ENCODE measurements at regions not wholly inside any gene's neighbourhood (a gene's known extent, or its start where the extent isn't known, plus 50 kb on each side); places are given as distances from the start of the nearest gene placed in this dataset.

DNA sequence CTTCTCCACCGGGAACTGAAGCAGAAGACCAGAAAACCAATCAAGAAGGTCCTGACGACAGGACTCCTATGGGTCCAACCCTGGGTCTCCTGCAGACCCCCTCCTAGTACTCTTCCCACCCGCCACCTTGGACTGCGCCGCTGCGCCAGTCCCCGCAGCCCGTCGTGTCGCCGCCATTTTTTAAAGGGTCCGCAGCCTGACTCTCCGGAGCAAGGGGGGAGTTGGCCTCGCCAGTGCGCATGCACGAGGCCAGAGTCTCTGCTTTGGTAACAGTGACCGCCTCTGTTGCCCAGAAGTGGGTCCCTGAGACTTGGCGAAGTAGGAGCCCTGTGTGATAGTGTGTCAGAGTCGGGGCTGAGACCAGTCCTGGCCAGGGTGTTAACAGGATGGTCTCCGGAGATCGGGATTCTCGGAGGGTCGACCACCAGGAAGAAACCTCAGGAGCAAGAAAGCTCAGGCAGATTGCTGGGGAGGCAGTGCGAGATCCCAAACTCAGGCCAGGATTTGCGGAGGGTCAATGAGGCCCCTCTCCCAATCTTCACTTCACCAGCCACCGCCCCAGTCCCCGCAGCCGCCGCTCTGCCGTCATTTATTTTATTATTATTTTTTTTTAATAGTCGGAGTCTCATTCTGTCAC is 612.5 kb downstream of the KCNJ18 start:
- peaks cover 8% of the 10 kb centered on the region for H3K27me3 Mint-ChIP-seq (ENCODE audit: insufficient read depth, low read depth, poor library complexity)
- Histone ChIP-seq H3K4me1 (ENCODE audit: insufficient read depth) (no peaks in the 10 kb centered on the region), H3K36me3 (ENCODE audit: insufficient read depth) (no peaks in the 10 kb centered on the region), H3K27me3 (ENCODE audit: insufficient read depth) (no peaks in the 10 kb centered on the region), H3K27ac (ENCODE audit: low read depth) (no peak overlapping the region), H4K20me1 (replicated peaks; ENCODE audit: insufficient read depth) (no peaks in the 10 kb centered on the region), H3F3A (replicated peaks; ENCODE audit: low read depth) (no peaks in the 10 kb centered on the region), H3K79me2 (replicated peaks; ENCODE audit: insufficient read depth) (no peaks in the 10 kb centered on the region), H3K4me3 (no peak overlapping the region), H2AFZ (no peak overlapping the region), H3K9me2 (ENCODE audit: insufficient read depth) (no peaks in the 10 kb centered on the region), H3K4me2 (no peak overlapping the region)
- H3K9me3 Mint-ChIP-seq: peaks cover 99% of the 10 kb centered on the region
- no peaks in the 10 kb centered on the region for H3K4me1 Mint-ChIP-seq
- H3K36me3 Mint-ChIP-seq (ENCODE audit: low read depth): peaks cover 53% of the 10 kb centered on the region
- TF ChIP-seq NANOG (IDR thresholded peaks at IDR 0.05; ENCODE audit: borderline replicate concordance): no peak
- TF ChIP-seq, protein P1, sequence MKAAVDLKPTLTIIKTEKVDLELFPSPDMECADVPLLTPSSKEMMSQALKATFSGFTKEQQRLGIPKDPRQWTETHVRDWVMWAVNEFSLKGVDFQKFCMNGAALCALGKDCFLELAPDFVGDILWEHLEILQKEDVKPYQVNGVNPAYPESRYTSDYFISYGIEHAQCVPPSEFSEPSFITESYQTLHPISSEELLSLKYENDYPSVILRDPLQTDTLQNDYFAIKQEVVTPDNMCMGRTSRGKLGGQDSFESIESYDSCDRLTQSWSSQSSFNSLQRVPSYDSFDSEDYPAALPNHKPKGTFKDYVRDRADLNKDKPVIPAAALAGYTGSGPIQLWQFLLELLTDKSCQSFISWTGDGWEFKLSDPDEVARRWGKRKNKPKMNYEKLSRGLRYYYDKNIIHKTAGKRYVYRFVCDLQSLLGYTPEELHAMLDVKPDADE (IDR thresholded peaks at IDR 0.05): no peak
- TF ChIP-seq EZH2 (IDR thresholded peaks at IDR 0.05; ENCODE audit: low read depth, unreplicated experiment): no peak
- no peak for TF ChIP-seq JUNB (IDR thresholded peaks at IDR 0.05; ENCODE audit: unreplicated experiment)
- no peak for TF ChIP-seq POLR2AphosphoS5 (IDR thresholded peaks at IDR 0.05; ENCODE audit: low read depth)
- no peak for TF ChIP-seq EZH2phosphoT487 (IDR thresholded peaks at IDR 0.05; ENCODE audit: unreplicated experiment)
- TF ChIP-seq STAT1 (IDR thresholded peaks at IDR 0.05; ENCODE audit: unreplicated experiment): no peak
- TF ChIP-seq ZNF331 (CRISPR knock-in tag; IDR thresholded peaks at IDR 0.05; ENCODE audit: low read depth): no peak
- no peak for TF ChIP-seq CREB1 (CRISPR knock-in tag; IDR thresholded peaks at IDR 0.05; ENCODE audit: low read depth)
- TF ChIP-seq, protein P2, sequence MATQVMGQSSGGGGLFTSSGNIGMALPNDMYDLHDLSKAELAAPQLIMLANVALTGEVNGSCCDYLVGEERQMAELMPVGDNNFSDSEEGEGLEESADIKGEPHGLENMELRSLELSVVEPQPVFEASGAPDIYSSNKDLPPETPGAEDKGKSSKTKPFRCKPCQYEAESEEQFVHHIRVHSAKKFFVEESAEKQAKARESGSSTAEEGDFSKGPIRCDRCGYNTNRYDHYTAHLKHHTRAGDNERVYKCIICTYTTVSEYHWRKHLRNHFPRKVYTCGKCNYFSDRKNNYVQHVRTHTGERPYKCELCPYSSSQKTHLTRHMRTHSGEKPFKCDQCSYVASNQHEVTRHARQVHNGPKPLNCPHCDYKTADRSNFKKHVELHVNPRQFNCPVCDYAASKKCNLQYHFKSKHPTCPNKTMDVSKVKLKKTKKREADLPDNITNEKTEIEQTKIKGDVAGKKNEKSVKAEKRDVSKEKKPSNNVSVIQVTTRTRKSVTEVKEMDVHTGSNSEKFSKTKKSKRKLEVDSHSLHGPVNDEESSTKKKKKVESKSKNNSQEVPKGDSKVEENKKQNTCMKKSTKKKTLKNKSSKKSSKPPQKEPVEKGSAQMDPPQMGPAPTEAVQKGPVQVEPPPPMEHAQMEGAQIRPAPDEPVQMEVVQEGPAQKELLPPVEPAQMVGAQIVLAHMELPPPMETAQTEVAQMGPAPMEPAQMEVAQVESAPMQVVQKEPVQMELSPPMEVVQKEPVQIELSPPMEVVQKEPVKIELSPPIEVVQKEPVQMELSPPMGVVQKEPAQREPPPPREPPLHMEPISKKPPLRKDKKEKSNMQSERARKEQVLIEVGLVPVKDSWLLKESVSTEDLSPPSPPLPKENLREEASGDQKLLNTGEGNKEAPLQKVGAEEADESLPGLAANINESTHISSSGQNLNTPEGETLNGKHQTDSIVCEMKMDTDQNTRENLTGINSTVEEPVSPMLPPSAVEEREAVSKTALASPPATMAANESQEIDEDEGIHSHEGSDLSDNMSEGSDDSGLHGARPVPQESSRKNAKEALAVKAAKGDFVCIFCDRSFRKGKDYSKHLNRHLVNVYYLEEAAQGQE (IDR thresholded peaks at IDR 0.05; ENCODE audit: unreplicated experiment): no peak
- TF ChIP-seq, protein P3, sequence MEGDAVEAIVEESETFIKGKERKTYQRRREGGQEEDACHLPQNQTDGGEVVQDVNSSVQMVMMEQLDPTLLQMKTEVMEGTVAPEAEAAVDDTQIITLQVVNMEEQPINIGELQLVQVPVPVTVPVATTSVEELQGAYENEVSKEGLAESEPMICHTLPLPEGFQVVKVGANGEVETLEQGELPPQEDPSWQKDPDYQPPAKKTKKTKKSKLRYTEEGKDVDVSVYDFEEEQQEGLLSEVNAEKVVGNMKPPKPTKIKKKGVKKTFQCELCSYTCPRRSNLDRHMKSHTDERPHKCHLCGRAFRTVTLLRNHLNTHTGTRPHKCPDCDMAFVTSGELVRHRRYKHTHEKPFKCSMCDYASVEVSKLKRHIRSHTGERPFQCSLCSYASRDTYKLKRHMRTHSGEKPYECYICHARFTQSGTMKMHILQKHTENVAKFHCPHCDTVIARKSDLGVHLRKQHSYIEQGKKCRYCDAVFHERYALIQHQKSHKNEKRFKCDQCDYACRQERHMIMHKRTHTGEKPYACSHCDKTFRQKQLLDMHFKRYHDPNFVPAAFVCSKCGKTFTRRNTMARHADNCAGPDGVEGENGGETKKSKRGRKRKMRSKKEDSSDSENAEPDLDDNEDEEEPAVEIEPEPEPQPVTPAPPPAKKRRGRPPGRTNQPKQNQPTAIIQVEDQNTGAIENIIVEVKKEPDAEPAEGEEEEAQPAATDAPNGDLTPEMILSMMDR (conservative IDR thresholded peaks at IDR 0.05; ENCODE audit: low read depth in 2 of 2): no peak
- TF ChIP-seq, protein P4, sequence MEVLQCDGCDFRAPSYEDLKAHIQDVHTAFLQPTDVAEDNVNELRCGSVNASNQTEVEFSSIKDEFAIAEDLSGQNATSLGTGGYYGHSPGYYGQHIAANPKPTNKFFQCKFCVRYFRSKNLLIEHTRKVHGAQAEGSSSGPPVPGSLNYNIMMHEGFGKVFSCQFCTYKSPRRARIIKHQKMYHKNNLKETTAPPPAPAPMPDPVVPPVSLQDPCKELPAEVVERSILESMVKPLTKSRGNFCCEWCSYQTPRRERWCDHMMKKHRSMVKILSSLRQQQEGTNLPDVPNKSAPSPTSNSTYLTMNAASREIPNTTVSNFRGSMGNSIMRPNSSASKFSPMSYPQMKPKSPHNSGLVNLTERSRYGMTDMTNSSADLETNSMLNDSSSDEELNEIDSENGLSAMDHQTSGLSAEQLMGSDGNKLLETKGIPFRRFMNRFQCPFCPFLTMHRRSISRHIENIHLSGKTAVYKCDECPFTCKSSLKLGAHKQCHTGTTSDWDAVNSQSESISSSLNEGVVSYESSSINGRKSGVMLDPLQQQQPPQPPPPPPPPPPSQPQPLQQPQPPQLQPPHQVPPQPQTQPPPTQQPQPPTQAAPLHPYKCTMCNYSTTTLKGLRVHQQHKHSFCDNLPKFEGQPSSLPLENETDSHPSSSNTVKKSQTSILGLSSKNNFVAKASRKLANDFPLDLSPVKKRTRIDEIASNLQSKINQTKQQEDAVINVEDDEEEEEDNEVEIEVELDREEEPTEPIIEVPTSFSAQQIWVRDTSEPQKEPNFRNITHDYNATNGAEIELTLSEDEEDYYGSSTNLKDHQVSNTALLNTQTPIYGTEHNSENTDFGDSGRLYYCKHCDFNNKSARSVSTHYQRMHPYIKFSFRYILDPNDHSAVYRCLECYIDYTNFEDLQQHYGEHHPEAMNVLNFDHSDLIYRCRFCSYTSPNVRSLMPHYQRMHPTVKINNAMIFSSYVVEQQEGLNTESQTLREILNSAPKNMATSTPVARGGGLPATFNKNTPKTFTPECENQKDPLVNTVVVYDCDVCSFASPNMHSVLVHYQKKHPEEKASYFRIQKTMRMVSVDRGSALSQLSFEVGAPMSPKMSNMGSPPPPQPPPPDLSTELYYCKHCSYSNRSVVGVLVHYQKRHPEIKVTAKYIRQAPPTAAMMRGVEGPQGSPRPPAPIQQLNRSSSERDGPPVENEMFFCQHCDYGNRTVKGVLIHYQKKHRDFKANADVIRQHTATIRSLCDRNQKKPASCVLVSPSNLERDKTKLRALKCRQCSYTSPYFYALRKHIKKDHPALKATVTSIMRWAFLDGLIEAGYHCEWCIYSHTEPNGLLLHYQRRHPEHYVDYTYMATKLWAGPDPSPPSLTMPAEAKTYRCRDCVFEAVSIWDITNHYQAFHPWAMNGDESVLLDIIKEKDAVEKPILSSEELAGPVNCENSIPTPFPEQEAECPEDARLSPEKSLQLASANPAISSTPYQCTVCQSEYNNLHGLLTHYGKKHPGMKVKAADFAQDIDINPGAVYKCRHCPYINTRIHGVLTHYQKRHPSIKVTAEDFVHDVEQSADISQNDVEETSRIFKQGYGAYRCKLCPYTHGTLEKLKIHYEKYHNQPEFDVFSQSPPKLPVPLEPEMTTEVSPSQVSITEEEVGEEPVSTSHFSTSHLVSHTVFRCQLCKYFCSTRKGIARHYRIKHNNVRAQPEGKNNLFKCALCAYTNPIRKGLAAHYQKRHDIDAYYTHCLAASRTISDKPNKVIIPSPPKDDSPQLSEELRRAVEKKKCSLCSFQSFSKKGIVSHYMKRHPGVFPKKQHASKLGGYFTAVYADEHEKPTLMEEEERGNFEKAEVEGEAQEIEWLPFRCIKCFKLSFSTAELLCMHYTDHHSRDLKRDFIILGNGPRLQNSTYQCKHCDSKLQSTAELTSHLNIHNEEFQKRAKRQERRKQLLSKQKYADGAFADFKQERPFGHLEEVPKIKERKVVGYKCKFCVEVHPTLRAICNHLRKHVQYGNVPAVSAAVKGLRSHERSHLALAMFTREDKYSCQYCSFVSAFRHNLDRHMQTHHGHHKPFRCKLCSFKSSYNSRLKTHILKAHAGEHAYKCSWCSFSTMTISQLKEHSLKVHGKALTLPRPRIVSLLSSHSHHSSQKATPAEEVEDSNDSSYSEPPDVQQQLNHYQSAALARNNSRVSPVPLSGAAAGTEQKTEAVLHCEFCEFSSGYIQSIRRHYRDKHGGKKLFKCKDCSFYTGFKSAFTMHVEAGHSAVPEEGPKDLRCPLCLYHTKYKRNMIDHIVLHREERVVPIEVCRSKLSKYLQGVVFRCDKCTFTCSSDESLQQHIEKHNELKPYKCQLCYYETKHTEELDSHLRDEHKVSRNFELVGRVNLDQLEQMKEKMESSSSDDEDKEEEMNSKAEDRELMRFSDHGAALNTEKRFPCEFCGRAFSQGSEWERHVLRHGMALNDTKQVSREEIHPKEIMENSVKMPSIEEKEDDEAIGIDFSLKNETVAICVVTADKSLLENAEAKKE (CRISPR knock-in tag; IDR thresholded peaks at IDR 0.05): no peak
- ATAC-seq (no peak), DNase-seq (ENCODE audit: low spot score) (no peak)
- no peak overlapping the region for H3K27ac Mint-ChIP-seq
- H3K4me3 Mint-ChIP-seq: no peak overlapping the region
